ENCODE measurements at regions not wholly inside any gene's neighbourhood (a gene's known extent, or its start where the extent isn't known, plus 50 kb on each side); places are given as distances from the start of the nearest gene placed in this dataset.
"Not testable (repeated sequence)": the region's sequence is repeated elsewhere in the genome, so short reads cannot be mapped to it uniquely, and the experiment has no call there.

- DNase-seq = no peak
Measured at GRCh38 chr4:84218031-84218430, 281.1 kb downstream of the NKX6-1 start.

- no peak for DNase-seq
Measured at GRCh38 chr4:84215217-84215616, 283.9 kb downstream of the NKX6-1 start.

GRCh38 chr4:84206226-84206625 lies 292.9 kb downstream of the NKX6-1 start:
- DNase-seq = not testable (repeated sequence)

GRCh38 chr4:84189144-84189543 lies 309.9 kb downstream of the NKX6-1 start:
- no peak for DNase-seq

- DNase-seq = no peak
Measured at GRCh38 chr4:84179409-84179808, 319.7 kb downstream of the NKX6-1 start.

- no peak for DNase-seq
Measured at GRCh38 chr4:84177831-84178542, 321.1 kb downstream of the NKX6-1 start.

GRCh38 chr4:84176016-84176415 lies 323.1 kb downstream of the NKX6-1 start:
- no peak for DNase-seq

GRCh38 chr4:84171871-84172270 lies 327.2 kb downstream of the NKX6-1 start:
- no peak for DNase-seq

GRCh38 chr4:84167564-84167963 lies 331.5 kb downstream of the NKX6-1 start:
- no peak for DNase-seq

GRCh38 chr4:84167093-84167492 lies 332.0 kb downstream of the NKX6-1 start:
- no peak for DNase-seq

GRCh38 chr4:84166486-84166885 lies 332.6 kb downstream of the NKX6-1 start:
- no peak for DNase-seq

- no peak for DNase-seq
Measured at GRCh38 chr4:84164201-84164600, 334.9 kb downstream of the NKX6-1 start.

- no peak for DNase-seq
Measured at GRCh38 chr4:84159762-84160161, 339.3 kb downstream of the NKX6-1 start.

- DNase-seq = no peak
Measured at GRCh38 chr4:84158670-84159069, 340.4 kb downstream of the NKX6-1 start.

GRCh38 chr4:84151574-84151973 lies 347.5 kb downstream of the NKX6-1 start:
- no peak for DNase-seq

- DNase-seq = no peak
Measured at GRCh38 chr4:84150177-84150576, 348.9 kb downstream of the NKX6-1 start.

- DNase-seq = no peak
Measured at GRCh38 chr4:84147831-84148230, 351.3 kb downstream of the NKX6-1 start.

- no peak for DNase-seq
Measured at GRCh38 chr4:84146300-84146959, 352.7 kb downstream of the NKX6-1 start.

- DNase-seq = no peak
Measured at GRCh38 chr4:84145176-84145575, 353.9 kb downstream of the NKX6-1 start.

GRCh38 chr4:84126911-84127310 lies 372.2 kb downstream of the NKX6-1 start:
- not testable (repeated sequence) for DNase-seq

- DNase-seq = no peak
Measured at GRCh38 chr4:84126061-84126787, 372.9 kb downstream of the NKX6-1 start.

- no peak for DNase-seq
Measured at GRCh38 chr4:84110040-84110439, 389.1 kb downstream of the NKX6-1 start.

GRCh38 chr4:84101653-84102625 lies 397.2 kb downstream of the NKX6-1 start:
- not testable (repeated sequence) for DNase-seq

Measured in activated CD4-positive, alpha-beta T cell treated with anti-CD3 and anti-CD28 coated beads, Interleukin-2, Interleukin-6, amounts not matched to agents 100 ng/mL and 50 ng/mL, durations not matched to agents 16 hours and 8 hours (primary cell).